Hematopoietic multipotent progenitor cell treated with erythropoietin and hydrocortisone succinate and interleukin-3 and kit ligand, for 4 days (in vitro differentiated cells): ENCODE measurements at regions not wholly inside any gene's neighbourhood (a gene's known extent, or its start where the extent isn't known, plus 50 kb on each side); places are given as distances from the start of the nearest gene placed in this dataset.
A peak's percentile ranks its signal among the peaks of the same experiment; 100 is the strongest.

ENCODE experiments used
- DNase-seq: peaks from one replicate; pipeline ENCODE4 v3.0.0-alpha.2; 2015

DNA sequence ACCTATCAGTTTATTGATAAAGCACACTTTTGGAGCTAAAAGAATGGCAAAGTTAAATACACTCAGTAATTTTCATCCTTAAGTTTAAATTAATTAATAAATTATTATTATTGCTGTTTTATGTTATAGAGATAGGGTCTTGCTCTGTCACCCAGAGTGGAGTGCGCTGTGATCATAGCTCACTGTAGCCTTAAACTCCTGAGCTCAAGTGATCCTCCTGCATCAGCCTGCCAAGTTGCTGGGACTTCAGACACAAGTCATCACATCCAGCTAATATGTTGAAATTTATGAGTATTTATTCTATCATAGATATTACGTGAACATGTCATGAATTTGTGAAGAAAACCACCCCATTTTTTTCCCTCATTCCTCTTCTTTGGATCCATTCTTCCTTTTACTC, 64.2 kb downstream of the GJA1 start:
- no peak for DNase-seq

- DNase-seq = no peak
Measured at GRCh38 chr6:121503589-121503991, 68.1 kb downstream of the GJA1 start.

GRCh38 chr6:121504227-121504626, 68.8 kb downstream of the GJA1 start:
- peak; percentile 31 for DNase-seq

GRCh38 chr6:121505284-121505683, 69.8 kb downstream of the GJA1 start:
- DNase-seq = no peak

GRCh38 chr6:121506761-121507754, 71.6 kb downstream of the GJA1 start:
- peak; percentile 7 for DNase-seq

GRCh38 chr6:121510568-121511177, 75.2 kb downstream of the GJA1 start:
- no peak for DNase-seq

GRCh38 chr6:121515630-121516265, 80.3 kb downstream of the GJA1 start:
- DNase-seq = no peak

DNA sequence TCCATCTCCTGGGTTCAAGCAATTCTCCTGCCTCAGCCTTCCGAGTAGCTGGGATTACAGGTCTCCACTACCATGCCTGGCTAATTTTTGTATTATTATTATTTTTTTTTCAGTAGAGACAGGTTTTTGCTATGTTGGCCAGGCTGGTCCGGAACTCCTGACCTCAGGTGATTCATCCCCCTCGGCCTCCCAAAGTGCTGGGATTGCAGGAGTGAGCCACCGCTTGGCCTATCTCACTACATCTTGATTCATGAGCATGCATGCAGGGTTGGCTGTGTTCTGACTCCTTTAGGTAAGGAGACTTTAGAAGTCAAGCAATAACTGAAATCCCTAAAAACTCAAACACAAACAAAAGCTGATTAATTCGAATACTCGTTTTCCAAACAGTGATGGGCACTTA, 80.9 kb downstream of the GJA1 start:
- no peak for DNase-seq

GRCh38 chr6:121520337-121521163, 85.1 kb downstream of the GJA1 start:
- no peak for DNase-seq

DNA sequence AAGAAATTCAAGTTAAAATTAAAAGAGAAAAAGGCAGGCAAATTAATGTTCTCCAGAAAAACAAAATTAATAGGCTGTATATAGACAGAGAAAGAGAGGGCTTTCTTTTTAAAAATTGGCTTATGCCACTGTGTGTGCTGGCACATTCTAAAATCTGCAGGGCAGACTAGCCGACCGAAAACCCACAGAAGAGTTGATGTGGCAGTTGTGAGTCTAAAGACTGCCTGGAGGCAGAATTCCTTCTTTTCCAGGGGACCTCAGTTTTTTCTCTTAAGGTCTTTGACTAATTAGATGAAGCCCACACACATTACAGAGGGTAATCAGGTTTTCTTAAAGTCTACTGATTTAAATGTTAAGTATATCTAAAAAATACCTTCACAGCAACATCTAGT, 85.7 kb downstream of the GJA1 start:
- no peak for DNase-seq

DNA sequence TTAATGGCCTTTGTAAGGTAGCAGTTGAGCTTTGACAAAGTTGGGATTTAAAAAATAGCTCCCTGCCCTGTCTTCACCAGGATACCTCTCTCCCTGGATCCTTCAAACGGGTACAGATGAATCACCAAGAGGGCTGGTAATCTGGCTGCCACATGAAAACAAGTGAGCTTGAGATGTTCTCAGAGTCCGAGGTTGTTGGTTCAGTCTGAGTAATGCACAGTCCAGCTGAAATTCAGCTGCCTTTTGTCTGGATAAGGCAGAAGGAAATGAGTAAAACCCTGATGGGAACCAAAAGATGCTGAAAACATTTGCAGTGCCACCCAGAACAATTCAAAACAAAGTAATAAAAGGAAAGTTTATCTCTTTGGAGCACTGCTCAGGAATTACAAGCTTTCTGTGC, 86.8 kb downstream of the GJA1 start:
- no peak for DNase-seq

- no peak for DNase-seq
Measured at GRCh38 chr6:121522771-121523386, 87.4 kb downstream of the GJA1 start.

DNA sequence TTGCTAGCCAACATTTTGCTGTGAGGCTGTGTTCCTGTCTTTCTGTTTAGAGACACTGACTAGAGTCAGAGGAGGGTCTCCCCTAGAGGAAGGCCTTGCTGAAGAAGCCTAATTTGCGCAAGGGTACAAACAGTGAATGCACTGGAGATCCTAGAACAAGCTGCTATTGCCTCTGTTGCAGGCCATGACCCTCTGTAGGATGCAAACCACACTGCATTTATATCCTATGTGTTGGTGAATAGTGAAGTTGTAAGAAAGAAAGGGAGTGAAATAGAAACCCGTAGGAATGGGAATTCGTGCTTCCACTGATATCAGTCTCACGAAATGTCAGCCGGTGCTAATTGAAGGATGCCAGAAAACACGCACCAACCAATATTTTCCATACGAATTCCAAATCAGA, 88.2 kb downstream of the GJA1 start:
- DNase-seq = no peak

- DNase-seq = no peak
Measured at GRCh38 chr6:121526282-121526681, 90.8 kb downstream of the GJA1 start.

DNA sequence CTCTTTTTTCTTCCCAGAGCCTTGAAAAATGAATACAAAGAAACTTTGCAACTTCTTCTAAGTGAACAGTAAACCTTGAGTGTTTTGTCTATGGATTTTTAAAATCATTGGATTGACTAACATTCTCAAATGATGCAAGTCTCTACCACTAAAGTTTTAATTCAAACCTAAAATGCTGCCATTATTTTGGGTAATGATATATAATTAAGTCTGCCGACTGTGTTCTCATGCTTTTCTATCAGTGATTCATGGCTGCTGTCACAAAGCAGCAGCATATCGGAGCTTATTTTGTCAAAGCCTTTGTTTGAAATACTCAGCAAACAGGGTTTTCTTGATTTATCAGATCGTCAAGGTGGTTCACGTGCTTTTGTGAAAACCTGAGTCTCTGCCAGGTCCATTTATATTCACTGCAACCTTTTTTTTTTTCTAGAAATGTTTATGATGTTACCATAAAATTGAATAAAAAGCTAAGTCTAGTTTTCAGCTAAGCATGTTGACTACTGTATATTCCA, 96.3 kb downstream of the GJA1 start:
- no peak for DNase-seq

- no peak for DNase-seq
Measured at GRCh38 chr6:121533321-121533841, 97.9 kb downstream of the GJA1 start.

DNA sequence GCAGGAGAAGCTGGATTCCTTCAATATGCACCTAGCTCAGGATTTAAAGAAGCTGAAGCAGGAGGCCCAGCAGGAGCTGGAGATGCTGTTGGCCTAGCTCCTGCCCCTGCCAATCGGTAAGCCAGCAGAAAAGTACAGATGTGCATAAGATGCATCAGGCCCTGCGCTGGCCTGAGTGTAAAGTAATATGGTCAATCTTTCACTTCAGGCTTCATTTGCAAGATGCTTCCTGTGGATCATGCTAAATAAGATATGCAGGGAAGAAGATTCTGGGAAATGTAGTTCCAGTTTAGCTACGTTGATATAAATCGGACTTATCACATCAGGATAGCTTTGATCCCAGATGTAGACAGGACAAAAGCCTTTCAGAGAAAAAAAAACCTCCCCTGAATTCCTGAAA, 100.3 kb downstream of the GJA1 start:
- DNase-seq = no peak

DNA sequence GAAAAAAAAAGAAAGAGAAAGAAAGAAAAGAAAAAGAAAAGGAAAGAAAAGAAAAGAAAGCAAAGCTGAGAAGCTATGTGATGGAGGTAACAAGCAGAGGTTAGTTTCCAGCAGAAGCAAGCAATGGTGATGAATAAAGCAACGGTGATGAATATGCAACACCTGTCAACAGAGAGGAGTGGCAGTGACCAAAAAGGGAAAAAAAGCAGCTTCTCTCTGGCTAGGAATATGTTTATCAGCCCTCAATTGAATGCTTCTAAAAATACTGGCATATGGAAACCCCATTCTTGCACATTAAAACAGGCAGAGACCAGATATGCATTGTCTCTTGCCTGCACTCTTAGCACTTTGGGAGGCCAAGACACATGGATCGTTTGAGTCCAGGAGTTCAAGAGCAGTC, 100.9 kb downstream of the GJA1 start:
- no peak for DNase-seq

GRCh38 chr6:121539439-121539838, 104.0 kb downstream of the GJA1 start:
- DNase-seq = no peak

DNA sequence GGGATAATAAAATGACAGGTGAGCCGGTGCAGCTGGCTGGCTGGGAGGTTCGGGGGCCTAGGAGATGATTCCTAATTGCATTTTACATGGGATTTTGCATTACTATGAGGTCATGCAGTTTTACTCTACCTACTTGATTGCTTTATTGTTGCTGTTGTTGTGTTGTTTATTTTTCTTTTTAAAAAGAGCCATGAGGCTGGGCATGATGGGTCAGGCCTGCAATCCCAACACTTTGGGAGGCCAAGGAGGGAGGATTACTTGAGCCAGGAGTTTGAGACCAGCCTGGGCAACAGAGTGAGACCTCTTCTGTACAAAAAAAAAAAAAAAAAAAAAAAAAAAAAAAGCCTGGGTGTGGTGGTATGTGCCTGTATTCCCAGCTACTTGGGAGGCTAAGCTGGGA, 104.8 kb downstream of the GJA1 start:
- no peak for DNase-seq

DNA sequence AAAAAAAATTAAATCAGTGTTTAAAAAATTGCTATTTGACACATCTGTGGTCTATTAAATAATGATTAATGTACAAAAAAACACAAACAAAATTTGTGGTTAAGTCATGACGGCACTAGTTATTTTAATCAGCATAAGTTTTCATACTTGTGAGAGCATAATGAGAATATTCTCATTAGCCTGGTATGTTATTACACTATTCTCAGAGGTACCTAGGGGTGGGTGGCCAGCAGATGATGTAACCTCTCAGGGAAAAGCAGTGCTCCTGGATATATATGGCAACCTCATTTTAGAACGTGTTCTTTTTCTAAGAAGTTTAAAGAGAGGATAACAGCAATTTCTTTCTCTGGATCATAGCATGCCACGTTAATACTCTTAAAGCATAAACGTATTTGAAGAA, 109.2 kb downstream of the GJA1 start:
- no peak for DNase-seq

DNA sequence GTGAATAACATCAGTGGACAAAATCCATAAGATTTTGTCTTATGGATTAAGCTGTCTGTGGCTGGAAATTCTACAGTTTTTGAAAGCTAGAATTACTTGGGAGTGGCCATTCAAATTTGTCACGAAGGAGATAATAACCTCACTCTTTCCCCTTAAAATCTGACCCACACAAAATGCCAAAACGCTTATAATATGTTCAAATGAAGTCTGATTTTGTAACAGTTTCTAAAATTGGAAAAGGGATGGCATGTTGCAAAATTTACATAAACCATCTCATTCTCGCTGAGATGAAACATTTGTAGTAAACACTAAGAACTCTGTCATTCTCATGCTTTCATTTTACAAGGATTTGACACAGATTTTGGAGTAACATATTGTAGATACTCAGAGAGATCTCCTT, 112.7 kb downstream of the GJA1 start:
- DNase-seq = no peak
